Stomach (tissue), 8 donors: ENCODE measurements at regions not wholly inside any gene's neighbourhood (a gene's known extent, or its start where the extent isn't known, plus 50 kb on each side); places are given as distances from the start of the nearest gene placed in this dataset.

ENCODE experiments used
- DNase-seq, 2 donors: peaks; one replicate each; pipeline versions ENCODE4 v3.0.0 to v3.0.0-alpha.2; 2013 to 2019
- H3K27ac ChIP-seq, 5 donors: fragments of 200-600 bp in 4 of 5; sonication (generic) in 4 of 5; one replicate each; pipeline ENCODE4 v1.5.1; 2013 to 2019; ENCODE audit warnings: mild to moderate bottlenecking in 1 of 5, moderate library complexity in 1 of 5
- H3K27me3 ChIP-seq, 3 donors: fragments of 200-600 bp; sonication (generic); one replicate each; pipeline ENCODE4 v1.5.1; 2017 to 2019; ENCODE audit warnings: mixed run types in 1 of 3
- H3K36me3 ChIP-seq, 4 donors: fragments of 200-600 bp; sonication (generic); 1 replicate in 3 of 4; 2 replicates in 1 of 4; pipeline ENCODE4 v1.5.1; 2016 to 2019
- H3K4me1 ChIP-seq, 4 donors: fragments of 200-600 bp; sonication (generic); one replicate each; pipeline ENCODE4 v1.5.1; 2016 to 2019
- H3K4me3 ChIP-seq, 4 donors: fragments of 200-600 bp; sonication (generic) in 3 of 4; one replicate each; pipeline ENCODE4 v1.5.1; 2016 to 2019; ENCODE audit warnings: mild to moderate bottlenecking in 1 of 4
- H3K9me3 ChIP-seq, 4 donors: fragments of 200-600 bp; sonication (generic); one replicate each; pipeline ENCODE4 v1.5.1; 2016 to 2019
- CTCF ChIP-seq, 7 experiments: fragments of 450-650 bp in 4 of 7; fragments of 200-600 bp in 3 of 7; sonication (generic) in 3 of 7; IDR thresholded peaks; one replicate each; pipeline ENCODE4 v1.5.1; 2016 to 2019; ENCODE audit warnings: antibody characterized with exemption in 7 of 7, control low read depth in 2 of 7, mild to moderate bottlenecking in 1 of 7
- EP300 ChIP-seq: sonication (generic); formaldehyde crosslinking; IDR thresholded peaks from one replicate; pipeline ENCODE4 v1.6.1; 2017; ENCODE audit warnings: antibody characterized with exemption
- POLR2A ChIP-seq, 4 donors: fragments of 450-650 bp; IDR thresholded peaks; one replicate each; pipeline ENCODE4 v1.6.1; 2016; ENCODE audit warnings: antibody characterized with exemption in 4 of 4, control low read depth in 2 of 4, mild to moderate bottlenecking in 1 of 4, moderate library complexity in 1 of 4
- POLR2AphosphoS5 ChIP-seq, 3 donors: sonication (generic); formaldehyde crosslinking; IDR thresholded peaks; one replicate each; pipeline ENCODE4 v1.6.1; 2016; ENCODE audit warnings: antibody characterized with exemption in 3 of 3
- WGBS, 5 donors: extraction: QIAGEN DNeasy Blood & Tissue Kit in 3 of 5; methylation state at CpG; one replicate each; pipeline versions ENCODE4 v1.1.5 to v1.1.7; 2013 to 2018; 5-methylcytosine and 5-hydroxymethylcytosine counted together
- intact Hi-C: fragments of 100-400 bp; cut with DNase I; formaldehyde crosslinking; loops from one replicate; pipeline ENCODE4 v1.15.1; 2023; ENCODE audit warnings: low total_unique reads
- donor health status: healthy with polysubstance abuse.
- donor health status: Bipolar disorder and iron deficiency.
- donor health status: healthy.

DNA sequence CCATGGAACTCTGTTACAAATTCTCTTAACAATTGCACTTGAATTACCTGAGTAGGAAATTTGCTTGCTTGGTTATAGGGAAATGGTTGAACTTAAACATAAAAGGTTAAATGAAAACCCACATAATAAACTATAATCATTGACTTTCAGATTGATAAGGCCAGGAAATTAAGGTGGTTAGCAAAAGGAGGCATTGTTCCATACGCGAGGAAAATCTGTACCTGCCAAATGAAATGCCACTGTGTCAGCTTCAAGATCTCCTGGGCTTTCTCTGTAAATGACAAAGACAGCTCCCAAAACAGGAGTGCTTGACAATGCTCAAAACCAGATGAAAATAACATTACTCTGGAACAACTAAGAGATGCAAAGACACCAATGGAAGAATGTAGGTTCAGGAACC lies 125.5 kb upstream of the KLF3 start:
- peaks cover 0 to 18% (median 7%) of the 10 kb centered on the region in 4 donors for H3K4me1 ChIP-seq
- no peaks in the 10 kb centered on the region for H3K9me3 ChIP-seq
- intact Hi-C loops = no loop called here
- H3K4me3 ChIP-seq = no peak overlapping the region
- DNase-seq = no peak
- no peaks in the 10 kb centered on the region for H3K27me3 ChIP-seq
- no peaks in the 10 kb centered on the region for H3K36me3 ChIP-seq
- 35 to 76% (median 53%) methylated on average over 2 of the region's 2 CpGs for WGBS, 5 donors
- TF ChIP-seq POLR2AphosphoS5 (IDR thresholded peaks at IDR 0.05) = no peak
- no peak for TF ChIP-seq EP300
- no peak for TF ChIP-seq POLR2A (IDR thresholded peaks at IDR 0.05)
- no peak for TF ChIP-seq CTCF (IDR thresholded peaks at IDR 0.05)
- peak overlapping the region in 1 of 5 donors; percentile 9 for H3K27ac ChIP-seq

GRCh38 chr4:38539501-38539900 lies 124.5 kb upstream of the KLF3 start:
- WGBS, 5 donors = 92 to 98% (median 96%) methylated on average over 4 of the region's 4 CpGs
- peaks cover 0 to 18% (median 7%) of the 10 kb centered on the region in 4 donors for H3K4me1 ChIP-seq
- H3K9me3 ChIP-seq = no peaks in the 10 kb centered on the region
- no peak overlapping the region for H3K4me3 ChIP-seq
- H3K36me3 ChIP-seq = no peaks in the 10 kb centered on the region
- DNase-seq = no peak
- H3K27me3 ChIP-seq = no peaks in the 10 kb centered on the region
- no peak for TF ChIP-seq EP300
- TF ChIP-seq POLR2AphosphoS5 (IDR thresholded peaks at IDR 0.05) = no peak
- no peak for TF ChIP-seq POLR2A (IDR thresholded peaks at IDR 0.05)
- no peak for TF ChIP-seq CTCF (IDR thresholded peaks at IDR 0.05)
- H3K27ac ChIP-seq = no peak overlapping the region
- intact Hi-C loops = no loop called here

DNA sequence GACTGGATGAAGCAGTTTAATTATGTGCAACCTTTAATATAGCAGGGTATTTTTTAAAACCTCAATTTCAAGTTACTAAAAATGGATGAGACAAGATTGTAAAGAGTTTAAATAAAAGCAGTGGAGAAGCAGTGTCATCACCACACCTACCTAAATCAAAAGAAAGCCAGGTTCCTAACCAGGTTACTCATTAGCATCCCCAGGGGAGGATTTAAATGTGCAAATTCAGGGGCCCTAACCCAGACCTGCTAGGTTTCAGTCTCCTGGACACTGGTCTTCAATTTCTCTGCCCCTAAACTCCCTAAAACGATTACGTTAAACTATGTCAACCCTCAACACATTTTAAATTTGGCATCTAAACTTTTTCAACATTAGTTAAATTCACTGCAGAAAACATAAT lies 116.9 kb upstream of the KLF3 start:
- 87 to 95% (median 92%) methylated on average over 2 of the region's 2 CpGs for WGBS, 5 donors

DNA sequence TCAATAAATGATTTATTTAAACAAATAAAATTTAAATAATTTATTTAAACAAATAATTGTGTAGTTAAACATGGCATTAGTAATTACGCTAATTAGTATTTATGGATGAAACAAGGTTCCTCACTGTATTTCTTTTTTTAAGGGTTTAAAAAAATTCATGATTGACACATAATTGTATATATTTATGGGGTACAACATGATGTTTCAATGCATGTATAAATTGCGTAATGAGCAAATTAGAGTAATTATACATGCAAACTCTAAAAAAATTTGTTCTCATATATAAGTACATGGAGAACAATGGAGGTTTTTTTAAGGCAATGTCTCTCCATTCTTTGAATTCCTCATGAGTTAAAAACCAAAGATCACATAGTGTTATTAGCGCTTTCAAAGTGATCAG lies 115.7 kb upstream of the KLF3 start:
- Histone ChIP-seq H3K9me3 (no peaks in the 10 kb centered on the region), H3K36me3 (no peaks in the 10 kb centered on the region), H3K27me3 (no peaks in the 10 kb centered on the region), H3K27ac (no peak overlapping the region), H3K4me3 (no peak overlapping the region), H3K4me1 (no peaks in the 10 kb centered on the region)
- DNase-seq = no peak
- 96 to 99% (median 97%) methylated on average over 3 of the region's 3 CpGs for WGBS, 5 donors
- TF ChIP-seq POLR2A (IDR thresholded peaks at IDR 0.05) (no peak), POLR2AphosphoS5 (IDR thresholded peaks at IDR 0.05) (no peak), EP300 (no peak)
- intact Hi-C loops = no loop called here

More for the DNA sequence above, 116.9 kb upstream of the KLF3 start:
- intact Hi-C loops = no loop called here
- TF ChIP-seq POLR2AphosphoS5 (IDR thresholded peaks at IDR 0.05) (no peak), POLR2A (IDR thresholded peaks at IDR 0.05) (no peak), EP300 (no peak), CTCF (IDR thresholded peaks at IDR 0.05) (no peak)
- Histone ChIP-seq H3K9me3 (no peaks in the 10 kb centered on the region), H3K36me3 (no peaks in the 10 kb centered on the region), H3K4me3 (no peak overlapping the region), H3K27me3 (no peaks in the 10 kb centered on the region), H3K27ac (no peak overlapping the region), H3K4me1 (no peaks in the 10 kb centered on the region)
- DNase-seq = no peak

GRCh38 chr4:38559374-38559773 lies 104.6 kb upstream of the KLF3 start:
- DNase-seq = no peak

More at GRCh38 chr4:38559374-38559773, 104.6 kb upstream of the KLF3 start:
- Histone ChIP-seq H3K36me3 (no peaks in the 10 kb centered on the region), H3K9me3 (peaks cover 0 to 5% (median 0%) of the 10 kb centered on the region in 4 donors), H3K27me3 (no peaks in the 10 kb centered on the region), H3K4me3 (no peak overlapping the region), H3K4me1 (peaks cover 0 to 20% (median 6%) of the 10 kb centered on the region in 4 donors), H3K27ac (no peak overlapping the region)
- intact Hi-C loops = no loop called here
- TF ChIP-seq POLR2AphosphoS5 (IDR thresholded peaks at IDR 0.05) = no peak
- TF ChIP-seq CTCF (IDR thresholded peaks at IDR 0.05) = no peak
- no peak for TF ChIP-seq POLR2A (IDR thresholded peaks at IDR 0.05)
- TF ChIP-seq EP300 = no peak
- WGBS, 5 donors = 92 to 94% (median 92%) methylated on average over 6 of the region's 6 CpGs
